Ovary (tissue), 3 donors: ENCODE measurements at regions not wholly inside any gene's neighbourhood (a gene's known extent, or its start where the extent isn't known, plus 50 kb on each side); places are given as distances from the start of the nearest gene placed in this dataset.

Source experiments
- CTCF ChIP-seq, 3 donors: fragments of 450-650 bp in 2 of 3; fragments of 200-600 bp in 1 of 3; IDR thresholded peaks; one replicate each; pipeline versions ENCODE4 v1.5.1 to v1.8.0; 2016 to 2022; ENCODE audit warnings: antibody characterized with exemption in 3 of 3, mild to moderate bottlenecking in 1 of 3
- EP300 ChIP-seq: sonication (generic); formaldehyde crosslinking; IDR thresholded peaks from one replicate; pipeline ENCODE4 v1.6.1; 2017; ENCODE audit warnings: antibody characterized with exemption
- POLR2A ChIP-seq: fragments of 450-650 bp; IDR thresholded peaks from one replicate; pipeline ENCODE4 v1.6.1; 2017; ENCODE audit warnings: antibody characterized with exemption, mild to moderate bottlenecking, moderate library complexity
- donor health status: DM: no; HTN: no; CAD: no.

DNA sequence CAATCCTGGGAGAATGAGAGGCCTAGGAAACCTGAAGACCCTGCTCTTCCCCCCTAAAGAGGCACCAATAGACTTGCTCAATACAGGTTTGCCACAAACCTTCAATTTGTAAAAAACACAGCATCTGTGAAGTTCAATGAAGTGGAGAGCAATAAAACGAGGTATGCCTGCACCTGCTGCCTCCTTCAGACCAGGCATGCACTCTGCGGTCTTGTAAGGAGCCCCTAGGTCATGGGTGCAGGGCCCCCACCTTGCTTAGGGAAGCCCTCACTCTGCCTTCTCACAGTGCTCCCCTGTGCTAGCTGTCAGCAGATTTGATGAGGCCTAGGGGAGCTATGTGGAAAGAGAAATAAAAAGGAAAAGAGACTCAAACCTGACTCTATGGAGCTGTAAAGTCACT is 72.1 kb upstream of the GALNT10 start:
- no peak for TF ChIP-seq CTCF (IDR thresholded peaks at IDR 0.05)
- no peak for TF ChIP-seq POLR2A
- no peak for TF ChIP-seq EP300
